ENCODE measurements at regions not wholly inside any gene's neighbourhood (a gene's known extent, or its start where the extent isn't known, plus 50 kb on each side); places are given as distances from the start of the nearest gene placed in this dataset.

DNA sequence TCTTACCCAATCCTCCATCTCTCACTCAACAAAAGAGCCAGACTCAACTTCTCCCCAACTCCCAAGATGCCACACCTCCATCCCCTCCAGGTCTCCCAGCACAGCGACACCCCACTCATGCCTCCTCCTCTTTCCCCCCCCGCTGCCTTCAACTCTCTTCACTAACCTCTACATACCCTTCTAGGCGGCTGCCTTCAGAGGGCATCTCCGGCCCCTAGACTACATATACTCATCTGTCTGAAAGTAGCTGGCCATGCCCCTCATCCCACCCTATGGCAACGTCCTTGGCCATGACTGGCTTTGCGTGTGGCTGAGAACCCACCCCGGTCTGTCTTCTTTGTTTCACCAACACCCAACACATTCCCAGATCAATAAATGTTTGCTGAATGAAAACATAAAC, 81.7 kb upstream of the TMEM45B start:
- Histone ChIP-seq H3K27ac (ENCODE audit: low read length) (no peak overlapping the region), H3K27me3 (ENCODE audit: control insufficient read depth, insufficient read depth, low read length) (peaks cover 10% of the 10 kb centered on the region), H3K4me1 (ENCODE audit: control insufficient read depth, insufficient read depth, low read length) (no peaks in the 10 kb centered on the region), H3K9me3 (replicated peaks; ENCODE audit: control insufficient read depth, low read depth, low read length) (no peaks in the 10 kb centered on the region), H3K4me3 (ENCODE audit: low read length) (no peak overlapping the region), H3K36me3 (ENCODE audit: control insufficient read depth, insufficient read depth, low read length) (no peaks in the 10 kb centered on the region)
- no peak for DNase-seq
- WGBS (ENCODE audit: insufficient coverage) = 88% methylated on average over 7 of the region's 7 CpGs

DNA sequence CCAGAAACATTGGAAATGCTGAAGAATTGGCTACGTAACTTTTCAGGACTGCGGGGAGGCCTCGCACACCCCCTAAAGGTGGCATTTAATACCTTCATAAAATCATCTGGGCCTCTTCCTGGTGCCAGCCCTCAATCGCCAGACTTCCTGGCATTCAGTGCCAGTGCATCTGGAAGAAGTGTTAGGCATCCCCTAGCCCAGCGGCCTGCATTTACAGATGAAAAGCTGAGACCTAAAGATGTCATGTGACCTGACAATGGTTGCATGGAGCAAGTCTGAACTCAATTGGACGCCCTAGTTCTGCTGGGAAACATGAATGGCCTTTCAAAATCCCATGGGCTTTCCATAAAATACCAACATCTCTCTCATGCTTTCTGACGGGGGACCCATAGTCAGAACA, 81.0 kb upstream of the TMEM45B start:
- 82% methylated on average over 6 of the region's 7 CpGs for WGBS (ENCODE audit: insufficient coverage)
- H3K27me3 ChIP-seq (ENCODE audit: control insufficient read depth, insufficient read depth, low read length) = peaks cover 10% of the 10 kb centered on the region
- H3K36me3 ChIP-seq (ENCODE audit: control insufficient read depth, insufficient read depth, low read length) = no peaks in the 10 kb centered on the region

DNA sequence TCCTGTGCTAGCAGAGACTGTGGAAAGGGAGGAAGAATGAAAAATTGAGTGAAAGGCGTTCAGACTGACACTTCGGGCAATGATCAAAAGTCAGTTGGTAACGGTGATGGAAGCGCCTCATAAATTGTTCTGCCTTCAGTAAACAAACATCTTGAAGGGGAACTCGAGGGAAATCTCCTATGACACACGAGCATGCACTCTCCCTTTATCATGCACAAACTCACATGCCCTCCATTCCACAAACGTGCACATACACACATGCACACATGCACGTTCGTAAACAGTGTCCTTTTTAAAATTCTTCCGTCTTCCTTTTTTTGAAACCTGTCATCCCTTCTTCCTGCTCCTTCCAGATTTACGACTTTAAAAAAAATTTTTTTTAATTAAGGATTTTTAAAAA, 77.8 kb upstream of the TMEM45B start:
- Histone ChIP-seq H3K4me3 (ENCODE audit: low read length) (no peak overlapping the region), H3K27ac (ENCODE audit: low read length) (no peak overlapping the region), H3K27me3 (ENCODE audit: control insufficient read depth, insufficient read depth, low read length) (peaks cover 2% of the 10 kb centered on the region), H3K4me1 (ENCODE audit: control insufficient read depth, insufficient read depth, low read length) (peaks cover 2% of the 10 kb centered on the region), H3K9me3 (replicated peaks; ENCODE audit: control insufficient read depth, low read depth, low read length) (no peaks in the 10 kb centered on the region), H3K36me3 (ENCODE audit: control insufficient read depth, insufficient read depth, low read length) (no peaks in the 10 kb centered on the region)
- 13% methylated on average over 6 of the region's 11 CpGs for WGBS (ENCODE audit: insufficient coverage)
- no peak for DNase-seq

More for the DNA sequence above, 81.0 kb upstream of the TMEM45B start:
- no peak overlapping the region for H3K27ac ChIP-seq (ENCODE audit: low read length)
- no peak overlapping the region for H3K4me3 ChIP-seq (ENCODE audit: low read length)
- no peaks in the 10 kb centered on the region for H3K9me3 ChIP-seq (replicated peaks; ENCODE audit: control insufficient read depth, low read depth, low read length)
- H3K4me1 ChIP-seq (ENCODE audit: control insufficient read depth, insufficient read depth, low read length) = peaks cover under 1% of the 10 kb centered on the region
- DNase-seq = no peak

DNA sequence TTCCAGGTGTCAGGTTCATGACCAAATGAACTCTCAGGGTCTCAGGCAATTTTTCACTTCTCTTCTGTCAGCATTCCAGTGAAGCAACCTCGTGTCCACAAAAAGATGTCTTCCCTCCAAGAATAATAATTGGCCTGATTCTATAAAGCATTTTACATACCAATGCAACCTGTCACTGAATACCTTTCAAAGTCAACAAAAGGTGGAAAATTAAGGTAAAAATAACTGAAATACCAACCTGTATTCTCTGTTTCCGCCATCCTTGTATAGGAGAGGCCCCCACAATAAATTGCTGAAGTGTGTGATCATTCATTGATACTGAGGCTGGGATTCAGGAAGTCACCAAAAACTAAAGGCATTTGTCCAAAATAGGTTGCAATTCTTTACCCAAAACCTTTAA, 77.4 kb upstream of the TMEM45B start:
- Histone ChIP-seq H3K4me1 (ENCODE audit: control insufficient read depth, insufficient read depth, low read length) (peaks cover 7% of the 10 kb centered on the region), H3K9me3 (replicated peaks; ENCODE audit: control insufficient read depth, low read depth, low read length) (no peaks in the 10 kb centered on the region), H3K36me3 (ENCODE audit: control insufficient read depth, insufficient read depth, low read length) (no peaks in the 10 kb centered on the region), H3K4me3 (ENCODE audit: low read length) (no peak overlapping the region), H3K27me3 (ENCODE audit: control insufficient read depth, insufficient read depth, low read length) (no peaks in the 10 kb centered on the region), H3K27ac (ENCODE audit: low read length) (no peak overlapping the region)
- DNase-seq = no peak
- WGBS (ENCODE audit: insufficient coverage) = 67% methylated on average over 1 of the region's 2 CpGs

DNA sequence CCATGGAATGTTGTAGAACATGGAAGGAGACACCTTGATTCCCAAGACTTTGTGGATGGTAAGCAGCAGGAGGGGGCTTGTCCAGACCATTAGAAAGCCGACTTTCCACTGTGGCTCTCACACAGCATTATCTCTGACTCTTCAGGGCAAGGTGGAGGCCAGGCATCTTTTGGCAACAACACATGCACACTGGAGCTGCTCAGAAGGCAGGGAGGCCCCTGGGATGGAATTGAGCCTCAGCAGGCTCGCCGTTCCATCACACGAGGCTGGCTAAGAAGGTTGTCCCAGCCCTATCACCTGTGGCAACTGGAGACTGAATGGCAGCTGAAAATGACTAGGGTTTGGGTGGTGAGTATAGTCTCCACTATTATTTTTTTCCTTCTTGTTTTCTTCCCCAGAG, 76.3 kb upstream of the TMEM45B start:
- Histone ChIP-seq H3K9me3 (replicated peaks; ENCODE audit: control insufficient read depth, low read depth, low read length) (no peaks in the 10 kb centered on the region), H3K4me3 (ENCODE audit: low read length) (no peak overlapping the region), H3K27me3 (ENCODE audit: control insufficient read depth, insufficient read depth, low read length) (no peaks in the 10 kb centered on the region), H3K4me1 (ENCODE audit: control insufficient read depth, insufficient read depth, low read length) (peaks cover 17% of the 10 kb centered on the region), H3K36me3 (ENCODE audit: control insufficient read depth, insufficient read depth, low read length) (no peaks in the 10 kb centered on the region), H3K27ac (ENCODE audit: low read length) (no peak overlapping the region)
- DNase-seq = no peak
- WGBS (ENCODE audit: insufficient coverage) = 83% methylated on average over 3 of the region's 4 CpGs

DNA sequence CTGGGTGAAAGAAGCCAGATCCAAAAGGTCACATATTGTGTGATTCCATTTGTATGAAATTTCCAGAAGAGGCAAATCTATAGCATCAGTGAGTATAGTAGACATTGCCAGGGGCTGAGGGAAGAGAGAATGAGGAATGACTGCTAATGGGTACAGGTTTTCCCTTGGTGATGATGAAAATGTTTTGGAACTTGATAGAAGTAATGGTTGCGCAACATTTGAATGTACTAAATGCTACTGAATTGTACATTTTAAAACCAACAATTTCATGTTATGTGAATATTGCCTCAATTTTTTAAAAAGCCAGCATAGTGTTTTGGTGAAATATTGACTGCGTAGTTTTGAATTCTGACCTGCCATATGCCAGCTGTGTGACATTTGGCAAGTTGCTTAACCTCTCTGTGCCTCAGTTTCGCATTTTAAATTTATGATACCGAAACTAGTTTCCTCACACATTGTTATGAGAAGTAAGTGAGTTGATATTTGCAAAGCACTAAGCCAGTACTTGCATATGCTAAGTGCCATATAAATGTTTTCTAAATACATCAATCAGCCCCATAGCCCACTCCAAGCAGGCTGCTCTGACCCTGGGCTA, 75.4 kb upstream of the TMEM45B start:
- WGBS (ENCODE audit: insufficient coverage) = no CpG with 5 or more reads among the region's 4 CpGs
- no peak overlapping the region for H3K27ac ChIP-seq (ENCODE audit: low read length)
- H3K9me3 ChIP-seq (replicated peaks; ENCODE audit: control insufficient read depth, low read depth, low read length) = no peaks in the 10 kb centered on the region
- H3K4me1 ChIP-seq (ENCODE audit: control insufficient read depth, insufficient read depth, low read length) = peaks cover 17% of the 10 kb centered on the region
- H3K27me3 ChIP-seq (ENCODE audit: control insufficient read depth, insufficient read depth, low read length) = no peaks in the 10 kb centered on the region
- no peaks in the 10 kb centered on the region for H3K36me3 ChIP-seq (ENCODE audit: control insufficient read depth, insufficient read depth, low read length)
- no peak for DNase-seq
- no peak overlapping the region for H3K4me3 ChIP-seq (ENCODE audit: low read length)

DNA sequence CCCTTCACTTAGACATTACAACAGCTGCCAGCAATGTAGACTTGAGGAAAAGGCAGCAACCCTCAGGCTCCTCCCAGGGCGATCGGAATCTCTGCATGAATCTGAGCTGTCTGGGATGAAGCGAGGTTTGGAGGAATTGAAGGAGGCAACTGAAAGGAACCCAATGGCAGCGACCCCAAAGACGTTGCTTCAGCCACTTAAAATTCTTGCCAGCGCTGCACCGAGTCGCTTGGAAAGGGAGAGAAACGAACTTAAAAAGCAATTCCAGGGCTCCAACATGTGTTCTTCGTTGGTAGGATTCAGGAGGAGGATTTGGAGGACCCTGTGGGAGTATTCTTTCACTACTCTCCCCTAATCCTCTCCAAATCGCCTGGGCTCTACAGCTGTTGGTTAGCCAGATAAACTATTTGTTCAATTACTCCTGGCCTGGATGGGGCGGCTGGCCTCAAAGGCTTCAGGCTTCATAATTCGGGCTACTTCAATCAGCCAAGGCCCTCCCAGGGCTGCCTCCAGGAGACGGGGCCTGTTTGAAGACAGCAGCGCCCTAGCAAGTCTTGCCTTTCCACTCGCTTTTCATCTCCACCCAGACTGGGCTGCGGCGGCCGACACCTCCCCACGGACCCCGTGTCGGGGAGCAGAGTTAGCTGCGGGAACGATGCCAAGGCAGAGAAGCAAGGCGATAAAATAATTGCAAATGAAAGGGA, 72.4 kb upstream of the TMEM45B start:
- peak overlapping the region; percentile 7 for H3K4me3 ChIP-seq (ENCODE audit: low read length)
- WGBS (ENCODE audit: insufficient coverage) = 22% methylated on average over 21 of the region's 25 CpGs
- H3K36me3 ChIP-seq (ENCODE audit: control insufficient read depth, insufficient read depth, low read length) = no peaks in the 10 kb centered on the region
- no peaks in the 10 kb centered on the region for H3K9me3 ChIP-seq (replicated peaks; ENCODE audit: control insufficient read depth, low read depth, low read length)
- peak overlapping the region; percentile 67 for H3K27ac ChIP-seq (ENCODE audit: low read length)
- H3K27me3 ChIP-seq (ENCODE audit: control insufficient read depth, insufficient read depth, low read length) = peaks cover 3% of the 10 kb centered on the region
- H3K4me1 ChIP-seq (ENCODE audit: control insufficient read depth, insufficient read depth, low read length) = peaks cover 23% of the 10 kb centered on the region
- DNase-seq = peak; percentile 79

DNA sequence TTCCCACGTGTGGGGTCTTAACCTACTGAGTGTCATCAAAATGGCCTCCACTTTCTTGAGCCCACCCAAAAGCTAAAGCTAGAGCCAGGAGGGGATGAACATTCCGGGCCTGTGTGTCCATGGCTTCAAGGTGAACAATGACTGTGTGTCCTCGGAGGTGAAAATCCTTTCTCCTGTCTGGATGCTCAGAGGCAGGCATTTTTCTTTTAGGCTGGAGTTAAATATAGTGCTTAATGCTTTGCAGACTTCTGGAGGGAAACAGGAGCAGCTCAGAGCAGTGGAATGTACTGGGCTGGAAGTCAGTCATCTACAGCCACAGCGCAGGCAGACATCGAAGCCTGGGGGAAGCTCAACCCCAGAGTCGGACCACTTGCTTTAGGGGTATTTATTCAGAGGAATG, 68.6 kb upstream of the TMEM45B start:
- H3K4me1 ChIP-seq (ENCODE audit: control insufficient read depth, insufficient read depth, low read length) = peaks cover 24% of the 10 kb centered on the region
- H3K9me3 ChIP-seq (replicated peaks; ENCODE audit: control insufficient read depth, low read depth, low read length) = no peaks in the 10 kb centered on the region
- WGBS (ENCODE audit: insufficient coverage) = 23% methylated on average over 6 of the region's 6 CpGs
- H3K4me3 ChIP-seq (ENCODE audit: low read length) = no peak overlapping the region
- peaks cover 18% of the 10 kb centered on the region for H3K27me3 ChIP-seq (ENCODE audit: control insufficient read depth, insufficient read depth, low read length)
- peak; percentile 77 for DNase-seq
- H3K27ac ChIP-seq (ENCODE audit: low read length) = no peak overlapping the region
- H3K36me3 ChIP-seq (ENCODE audit: control insufficient read depth, insufficient read depth, low read length) = no peaks in the 10 kb centered on the region

DNA sequence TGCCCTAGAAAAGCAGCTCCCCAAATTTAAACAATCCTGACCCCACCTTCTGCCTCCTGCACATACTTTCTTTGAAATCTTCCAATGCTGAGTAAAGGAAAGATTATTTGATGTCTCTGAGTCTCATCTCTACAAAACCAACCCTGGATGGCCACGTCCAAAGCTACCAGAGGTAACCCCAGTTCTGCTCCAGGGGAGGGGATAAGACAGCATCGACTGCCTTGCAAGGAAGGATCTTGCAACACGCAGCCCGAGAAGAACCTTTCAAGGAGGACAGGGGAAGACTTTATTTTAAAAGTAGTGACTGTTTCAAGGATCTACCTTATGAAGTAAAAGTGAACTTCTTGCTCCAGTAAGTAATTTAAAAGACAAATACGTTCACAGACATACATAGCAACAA, 66.5 kb upstream of the TMEM45B start:
- no peaks in the 10 kb centered on the region for H3K36me3 ChIP-seq (ENCODE audit: control insufficient read depth, insufficient read depth, low read length)
- no peak overlapping the region for H3K4me3 ChIP-seq (ENCODE audit: low read length)
- peaks cover 18% of the 10 kb centered on the region for H3K27me3 ChIP-seq (ENCODE audit: control insufficient read depth, insufficient read depth, low read length)
- no peaks in the 10 kb centered on the region for H3K9me3 ChIP-seq (replicated peaks; ENCODE audit: control insufficient read depth, low read depth, low read length)
- H3K27ac ChIP-seq (ENCODE audit: low read length) = no peak overlapping the region
- DNase-seq = no peak
- peaks cover 11% of the 10 kb centered on the region for H3K4me1 ChIP-seq (ENCODE audit: control insufficient read depth, insufficient read depth, low read length)
- no CpG with 5 or more reads among the region's 5 CpGs for WGBS (ENCODE audit: insufficient coverage)

DNA sequence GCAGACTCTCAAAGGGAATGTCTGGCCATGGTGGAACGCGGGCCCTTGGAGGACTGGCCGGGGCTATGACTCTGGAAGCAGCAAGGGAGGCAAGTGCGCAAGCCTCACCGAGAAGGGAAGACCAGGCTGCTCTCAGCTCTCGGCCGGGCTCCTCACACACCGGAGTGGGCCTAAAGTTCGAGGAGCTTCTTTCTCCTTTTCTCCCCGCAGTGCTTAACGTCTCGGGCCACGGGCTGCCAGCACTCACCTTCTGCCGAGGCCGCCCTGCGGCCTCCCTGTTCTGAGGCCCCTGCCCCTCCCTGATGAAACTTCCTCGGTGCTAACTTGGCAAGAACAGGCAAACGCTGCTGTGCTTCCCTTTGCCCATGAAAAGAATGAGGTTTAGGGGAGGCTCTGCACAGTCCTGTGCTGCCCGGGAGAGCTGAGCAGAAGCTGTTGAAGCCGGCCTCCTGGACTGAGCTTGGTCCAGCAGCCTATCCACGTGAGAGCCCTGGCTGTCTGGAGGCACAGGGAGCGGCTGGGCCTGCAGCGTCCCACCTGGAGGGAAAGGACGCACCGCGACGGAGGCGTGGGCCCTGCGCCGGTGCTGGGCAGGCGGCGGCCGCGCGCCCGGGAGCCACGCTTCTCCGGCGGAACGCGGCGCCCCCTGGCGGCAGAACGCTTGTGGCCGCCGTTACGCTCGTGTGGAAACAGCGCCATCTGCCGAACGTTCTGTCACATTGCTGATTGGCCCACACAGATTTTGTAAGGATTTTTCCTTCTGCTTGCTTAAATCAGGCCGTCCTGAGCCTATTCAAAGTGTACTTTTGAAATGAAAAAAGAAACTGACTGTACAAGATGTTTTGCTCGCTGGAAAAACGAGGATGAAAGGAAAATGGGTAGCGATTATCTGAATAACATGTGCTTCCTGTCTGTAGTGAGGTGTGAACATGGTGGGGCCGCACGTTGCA, 65.0 kb upstream of the TMEM45B start:
- Histone ChIP-seq H3K4me3 (ENCODE audit: low read length) (no peak overlapping the region), H3K4me1 (ENCODE audit: control insufficient read depth, insufficient read depth, low read length) (peaks cover 10% of the 10 kb centered on the region), H3K9me3 (replicated peaks; ENCODE audit: control insufficient read depth, low read depth, low read length) (no peaks in the 10 kb centered on the region), H3K27ac (ENCODE audit: low read length) (no peak overlapping the region), H3K27me3 (ENCODE audit: control insufficient read depth, insufficient read depth, low read length) (peaks cover 18% of the 10 kb centered on the region), H3K36me3 (ENCODE audit: control insufficient read depth, insufficient read depth, low read length) (no peaks in the 10 kb centered on the region)
- DNase-seq = peak; percentile 76
- WGBS (ENCODE audit: insufficient coverage) = 17% methylated on average over 53 of the region's 57 CpGs

All from muscle of leg (tissue), 3 donors.